B cell (primary cell): ENCODE measurements at regions not wholly inside any gene's neighbourhood (a gene's known extent, or its start where the extent isn't known, plus 50 kb on each side); places are given as distances from the start of the nearest gene placed in this dataset.
"Not testable (repeated sequence)": the region's sequence is repeated elsewhere in the genome, so short reads cannot be mapped to it uniquely, and the experiment has no call there.

Experiments used
- ATAC-seq: fragments of 200-7000 bp; cut with Tn5 transposase; one replicate; pipeline ENCODE4 v1.10.0; 2021; ENCODE audit warnings: low read depth, mild to moderate bottlenecking, moderate number of reproducible peaks, moderate library complexity
- CTCF ChIA-PET: fragments of 350-600 bp; sonication (Branson Sonifier 250); formaldehyde crosslinking; loops from one replicate; lab custom pipeline; 2021; ENCODE audit warnings: antibody characterized with exemption, inconsistent platforms; lab: Charles Lee
- POLR2A ChIA-PET: fragments of 350-600 bp; sonication (Branson Sonifier 250); formaldehyde crosslinking; loops from one replicate; lab custom pipeline; 2021; ENCODE audit warnings: antibody characterized with exemption; lab: Charles Lee
- DNase-seq: peaks from one replicate; pipeline ENCODE4 v3.0.0; 2013
- H2AFZ ChIP-seq: 2 replicates; pipeline ENCODE4 v1.6.1; 2012; ENCODE audit warnings: mild to moderate bottlenecking, low read depth, low read length; ENCODE audit not compliant: insufficient read depth, poor library complexity, severe bottlenecking
- H3K27ac ChIP-seq, 2 donors: 1 replicate in 1 of 2; 2 replicates in 1 of 2; pipeline ENCODE4 v1.5.1; 2012 to 2013; ENCODE audit warnings: low read length in 2 of 2, mild to moderate bottlenecking in 2 of 2, moderate library complexity in 1 of 2
- H3K27me3 ChIP-seq, 4 experiments: fragments of 200-600 bp in 1 of 4; sonication (generic) in 1 of 4; replicated peaks in 1 of 4; 1 replicate in 2 of 4; 2 replicates in 2 of 4; pipeline versions ENCODE4 v1.6.1 to v1.7.0; 2013 to 2016; ENCODE audit warnings: low read length in 3 of 4, mild to moderate bottlenecking in 2 of 4, mixed read lengths in 1 of 4, moderate library complexity in 1 of 4; ENCODE audit not compliant: insufficient read depth in 4 of 4, control insufficient read depth in 3 of 4; ENCODE audit errors: control extremely low read depth in 1 of 4
- H3K36me3 ChIP-seq, 2 experiments: replicated peaks in 1 of 2; 1 replicate in 1 of 2; 2 replicates in 1 of 2; pipeline versions ENCODE4 v1.6.1 to v1.7.1; 2013; ENCODE audit warnings: low read length in 1 of 2; ENCODE audit not compliant: insufficient read depth in 2 of 2, control insufficient read depth in 1 of 2; ENCODE audit errors: control extremely low read depth in 1 of 2, extremely low read depth in 1 of 2
- H3K4me1 ChIP-seq, 2 donors: fragments of 200-600 bp in 1 of 2; sonication (generic) in 1 of 2; 1 replicate in 1 of 2; 2 replicates in 1 of 2; pipeline versions ENCODE4 v1.5.1 to v1.6.1; 2013 to 2017; ENCODE audit warnings: low read length in 2 of 2; ENCODE audit not compliant: control insufficient read depth in 2 of 2, insufficient read depth in 2 of 2
- H3K4me2 ChIP-seq: replicated peaks from 2 replicates; pipeline ENCODE3; 2012; ENCODE audit warnings: mild to moderate bottlenecking, low read depth, low read length; ENCODE audit not compliant: poor library complexity, severe bottlenecking
- H3K4me3 ChIP-seq, 5 experiments: fragments of 200-600 bp in 1 of 5; sonication (generic) in 1 of 5; 1 replicate in 3 of 5; 2 replicates in 2 of 5; pipeline versions ENCODE4 v1.5.1 to v1.7.0; 2011 to 2016; ENCODE audit warnings: low read length in 4 of 5, mild to moderate bottlenecking in 4 of 5, low read depth in 2 of 5, control low read depth in 1 of 5, moderate library complexity in 1 of 5; ENCODE audit not compliant: insufficient read depth in 1 of 5; ENCODE audit errors: control extremely low read depth in 1 of 5, extremely low read depth in 1 of 5
- H3K79me2 ChIP-seq: fragments of 200-600 bp; sonication (generic); one replicate; pipeline ENCODE4 v1.6.0; 2016; ENCODE audit warnings: low read length; ENCODE audit not compliant: control insufficient read depth, insufficient read depth
- H3K9ac ChIP-seq: fragments of 200-600 bp; sonication (generic); 2 replicates; pipeline ENCODE4 v1.6.1; 2017; ENCODE audit warnings: mild to moderate bottlenecking, low read length, moderate library complexity
- H3K9me3 ChIP-seq, 3 donors: one replicate each; pipeline versions ENCODE4 v1.6.1 to v1.7.1; 2013; ENCODE audit warnings: low read length in 2 of 3; ENCODE audit not compliant: control insufficient read depth in 2 of 3, insufficient read depth in 1 of 3; ENCODE audit errors: control extremely low read depth in 1 of 3
- H4K20me1 ChIP-seq: 2 replicates; pipeline ENCODE4 v1.6.0; 2012; ENCODE audit warnings: mild to moderate bottlenecking, low read length; ENCODE audit not compliant: insufficient read depth, control insufficient read depth, poor library complexity, severe bottlenecking
- H3K27ac Mint-ChIP-seq: one replicate; pipeline ENCODE4 v1.8.0; 2021; ENCODE audit warnings: mixed read lengths
- H3K27me3 Mint-ChIP-seq: one replicate; pipeline ENCODE4 v1.8.0; 2021; ENCODE audit warnings: mixed read lengths
- H3K4me1 Mint-ChIP-seq: one replicate; pipeline ENCODE4 v1.8.0; 2021; ENCODE audit warnings: mixed read lengths
- H3K4me3 Mint-ChIP-seq: one replicate; pipeline ENCODE4 v1.8.0; 2021; ENCODE audit warnings: mixed read lengths
- H3K9me3 Mint-ChIP-seq: one replicate; pipeline ENCODE4 v1.8.0; 2022; ENCODE audit warnings: mixed read lengths; ENCODE audit not compliant: insufficient read depth
- EZH2 ChIP-seq: IDR thresholded peaks from 2 replicates; pipeline ENCODE4 v1.6.1; 2012; ENCODE audit warnings: borderline replicate concordance, low read depth, mild to moderate bottlenecking, moderate library complexity, low read length; ENCODE audit not compliant: insufficient read depth, poor library complexity, severe bottlenecking
- WGBS: methylation state at CpG from one replicate; pipeline ENCODE4 v1.1.5; 2013; ENCODE audit warnings: missing lambda C conversion rate; ENCODE audit not compliant: insufficient coverage; 5-methylcytosine and 5-hydroxymethylcytosine counted together
- intact Hi-C: fragments of 100-400 bp; cut with micrococcal nuclease; formaldehyde crosslinking; loops from one replicate; pipeline ENCODE4 v1.10.0; 2022

- DNase-seq (no peak), ATAC-seq (no peak)
- H3K27ac Mint-ChIP-seq: no peak overlapping the region
- H3K4me2 ChIP-seq: no peak overlapping the region
- H3K4me1 ChIP-seq: no peaks in the 10 kb centered on the region
- peaks cover 0 to 8% (median 0%) of the 10 kb centered on the region in 3 donors for H3K9me3 ChIP-seq
- H3K36me3 ChIP-seq: no peaks in the 10 kb centered on the region
- H3K4me3 ChIP-seq: no peak overlapping the region
- no peaks in the 10 kb centered on the region for H3K79me2 ChIP-seq
- H3K4me1 Mint-ChIP-seq: no peaks in the 10 kb centered on the region
- H3K27me3 ChIP-seq: no peaks in the 10 kb centered on the region
- ChIA-PET POLR2A (no interaction called here), CTCF (no interaction called here)
- no peak overlapping the region for H2AFZ ChIP-seq
- peaks cover 4% of the 10 kb centered on the region for H3K9me3 Mint-ChIP-seq
- intact Hi-C loops: no loop called here
- no peak for TF ChIP-seq EZH2
- peaks cover 3% of the 10 kb centered on the region for H3K27me3 Mint-ChIP-seq
- no peak overlapping the region for H3K27ac ChIP-seq
- no peak overlapping the region for H3K9ac ChIP-seq
- H4K20me1 ChIP-seq: no peaks in the 10 kb centered on the region
- no peak overlapping the region for H3K4me3 Mint-ChIP-seq
- WGBS: 25% methylated on average over 2 of the region's 5 CpGs
These were observed 460.8 kb upstream of the SMARCA2 start for GRCh38 chr9:1554081-1555035.

- H3K4me3 Mint-ChIP-seq, H3K4me2 ChIP-seq, H3K9me3 ChIP-seq, H3K4me3 ChIP-seq, H3K9me3 Mint-ChIP-seq, H3K36me3 ChIP-seq, H3K4me1 ChIP-seq, POLR2A ChIA-PET, DNase-seq, H3K27ac Mint-ChIP-seq, H3K79me2 ChIP-seq, H3K27me3 ChIP-seq, H3K4me1 Mint-ChIP-seq, CTCF ChIA-PET, H3K27ac ChIP-seq, intact Hi-C loops, H3K9ac ChIP-seq, H3K27me3 Mint-ChIP-seq, ATAC-seq, H2AFZ ChIP-seq, H4K20me1 ChIP-seq: not testable (repeated sequence)
- 93% methylated on average over 10 of the region's 10 CpGs for WGBS
These were observed 456.5 kb upstream of the SMARCA2 start for GRCh38 chr9:1558666-1559065.
